IMR-90 (cell line): ENCODE measurements at regions not wholly inside any gene's neighbourhood (a gene's known extent, or its start where the extent isn't known, plus 50 kb on each side); places are given as distances from the start of the nearest gene placed in this dataset.
"Not testable (repeated sequence)": the region's sequence is repeated elsewhere in the genome, so short reads cannot be mapped to it uniquely, and the experiment has no call there.

Source experiments
- ATAC-seq: fragments of 200-7000 bp; cut with Tn5 transposase; 2 replicates; pipeline ENCODE4 v1.9.1; 2020; ENCODE audit warnings: low read depth, mild to moderate bottlenecking, moderate library complexity
- BruUV-seq: library from RNA; stranded (reverse); fragments of 400-500 nt; replicated peaks from 2 replicates; lab custom pipeline; 2021; lab: Mats Ljungman, UMichigan
- CTCF ChIA-PET: fragments of 300-600 bp; formaldehyde crosslinking; extraction: SDS; loops from one replicate; lab custom pipeline; 2021; ENCODE audit warnings: antibody characterized with exemption; lab: Yijun Ruan, JAX
- POLR2A ChIA-PET: fragments of 300-600 bp; sonication (Branson Sonifier 250); formaldehyde crosslinking; loops from one replicate; lab custom pipeline; 2022; ENCODE audit warnings: antibody characterized with exemption; ENCODE audit not compliant: unreplicated experiment; lab: Charles Lee
- DNase-seq: peaks from one replicate; pipeline ENCODE4 v3.0.0; 2013
- H2AFZ ChIP-seq: replicated peaks from 2 replicates; pipeline ENCODE3; 2013; ENCODE audit warnings: low read length, mild to moderate bottlenecking; ENCODE audit not compliant: poor library complexity
- H2AK5ac ChIP-seq: 2 replicates; pipeline ENCODE4 v1.6.1; 2013; ENCODE audit warnings: low read depth, low read length, inconsistent platforms
- H2AK9ac ChIP-seq: replicated peaks from 2 replicates; pipeline ENCODE3; 2013; ENCODE audit warnings: mild to moderate bottlenecking, low read depth, low read length, moderate library complexity; ENCODE audit not compliant: poor library complexity
- H2BK120ac ChIP-seq: 2 replicates; pipeline ENCODE4 v1.6.1; 2013; ENCODE audit warnings: low read depth, low read length, inconsistent platforms
- H2BK15ac ChIP-seq: 3 replicates; pipeline ENCODE4 v1.6.1; 2013; ENCODE audit warnings: low read depth, low read length, inconsistent platforms
- H2BK20ac ChIP-seq: 2 replicates; pipeline ENCODE4 v1.6.1; 2013; ENCODE audit warnings: low read depth, mild to moderate bottlenecking, inconsistent platforms, low read length, moderate library complexity
- H2BK5ac ChIP-seq: 2 replicates; pipeline ENCODE4 v1.6.1; 2013; ENCODE audit warnings: mild to moderate bottlenecking, low read depth, low read length, inconsistent platforms; ENCODE audit not compliant: poor library complexity, severe bottlenecking
- H3K14ac ChIP-seq: replicated peaks from 2 replicates; pipeline ENCODE4 v1.6.1; 2013; ENCODE audit warnings: low read depth, low read length, inconsistent platforms
- H3K18ac ChIP-seq: 2 replicates; pipeline ENCODE4 v1.6.1; 2013; ENCODE audit warnings: low read depth, low read length, control low read depth
- H3K23ac ChIP-seq: 2 replicates; pipeline ENCODE4 v1.6.1; 2013; ENCODE audit warnings: low read depth, low read length, inconsistent platforms
- H3K27ac ChIP-seq: 2 replicates; pipeline ENCODE4 v1.5.1; 2013; ENCODE audit warnings: mild to moderate bottlenecking, control low read depth, low read length; ENCODE audit not compliant: insufficient read depth
- H3K27me3 ChIP-seq: 2 replicates; pipeline ENCODE4 v1.6.1; 2013; ENCODE audit warnings: low read length; ENCODE audit not compliant: control insufficient read depth, insufficient read depth
- H3K36me3 ChIP-seq: 2 replicates; pipeline ENCODE4 v1.6.1; 2013; ENCODE audit warnings: low read length, mixed read lengths; ENCODE audit not compliant: control insufficient read depth, insufficient read depth
- H3K4ac ChIP-seq: 2 replicates; pipeline ENCODE4 v1.6.1; 2013; ENCODE audit warnings: low read depth, low read length, inconsistent platforms
- H3K4me1 ChIP-seq: 2 replicates; pipeline ENCODE4 v1.6.1; 2013; ENCODE audit warnings: low read length, mixed read lengths; ENCODE audit not compliant: control insufficient read depth, insufficient read depth
- H3K4me2 ChIP-seq: 2 replicates; pipeline ENCODE4 v1.6.1; 2013; ENCODE audit warnings: low read depth, mild to moderate bottlenecking, control low read depth, low read length, moderate library complexity
- H3K4me3 ChIP-seq: 2 replicates; pipeline ENCODE4 v1.5.1; 2013; ENCODE audit warnings: low read depth, mild to moderate bottlenecking, control low read depth, low read length, moderate library complexity; ENCODE audit not compliant: insufficient read depth
- H3K56ac ChIP-seq: 2 replicates; pipeline ENCODE4 v1.6.1; 2013; ENCODE audit warnings: low read length, inconsistent platforms; ENCODE audit not compliant: insufficient read depth; ENCODE audit errors: extremely low read depth
- H3K79me1 ChIP-seq, 2 experiments: 2 replicates each; pipeline ENCODE4 v1.6.1; 2013; ENCODE audit warnings: low read length in 2 of 2, inconsistent platforms in 1 of 2, low read depth in 1 of 2
- H3K9ac ChIP-seq: 2 replicates; pipeline ENCODE4 v1.6.1; 2013; ENCODE audit warnings: low read depth, low read length, control low read depth
- H3K9me1 ChIP-seq: 2 replicates; pipeline ENCODE4 v1.6.1; 2013; ENCODE audit warnings: low read length, inconsistent platforms; ENCODE audit not compliant: insufficient read depth
- H3K9me3 ChIP-seq: 2 replicates; pipeline ENCODE4 v1.6.1; 2013; ENCODE audit warnings: low read length; ENCODE audit not compliant: control insufficient read depth, insufficient read depth
- H4K20me1 ChIP-seq: 2 replicates; pipeline ENCODE4 v1.6.1; 2013; ENCODE audit warnings: low read length, inconsistent platforms; ENCODE audit not compliant: insufficient read depth
- H4K5ac ChIP-seq: 2 replicates; pipeline ENCODE4 v1.6.1; 2013; ENCODE audit warnings: mild to moderate bottlenecking, low read depth, low read length, control low read depth
- H4K8ac ChIP-seq, 2 experiments: 2 replicates each; pipeline ENCODE4 v1.6.1; 2013; ENCODE audit warnings: low read depth in 2 of 2, low read length in 2 of 2, control low read depth in 1 of 2, inconsistent platforms in 1 of 2
- H4K91ac ChIP-seq: 2 replicates; pipeline ENCODE4 v1.6.1; 2013; ENCODE audit warnings: low read depth, low read length, inconsistent platforms; ENCODE audit not compliant: insufficient read depth
- WGBS, 2 experiments: methylation state at CpG; one replicate each; pipeline versions ENCODE4 v1.1.5 to v1.1.7; 2013; ENCODE audit warnings: missing lambda C conversion rate in 2 of 2; ENCODE audit not compliant: insufficient read length in 1 of 2; ENCODE audit errors: extremely low coverage in 2 of 2; 5-methylcytosine and 5-hydroxymethylcytosine counted together
- dilution Hi-C: fragments of 300-500 bp; cut with HindIII; formaldehyde crosslinking; loops from one replicate; pipeline ENCODE4 v1.14.3; 2018; ENCODE audit warnings: low sequenced_read_pairs; ENCODE audit not compliant: unreplicated experiment
- in situ Hi-C: fragments of 300-500 bp; cut with MboI; formaldehyde crosslinking; loops from 3 replicates; pipeline ENCODE4 v1.14.3; 2019; ENCODE audit warnings: low sequenced_read_pairs, inconsistent platforms, mixed read lengths
- intact Hi-C: fragments of 100-400 bp; cut with micrococcal nuclease; formaldehyde crosslinking; loops from 2 replicates; pipeline ENCODE4 v1.10.0; 2022

DNA sequence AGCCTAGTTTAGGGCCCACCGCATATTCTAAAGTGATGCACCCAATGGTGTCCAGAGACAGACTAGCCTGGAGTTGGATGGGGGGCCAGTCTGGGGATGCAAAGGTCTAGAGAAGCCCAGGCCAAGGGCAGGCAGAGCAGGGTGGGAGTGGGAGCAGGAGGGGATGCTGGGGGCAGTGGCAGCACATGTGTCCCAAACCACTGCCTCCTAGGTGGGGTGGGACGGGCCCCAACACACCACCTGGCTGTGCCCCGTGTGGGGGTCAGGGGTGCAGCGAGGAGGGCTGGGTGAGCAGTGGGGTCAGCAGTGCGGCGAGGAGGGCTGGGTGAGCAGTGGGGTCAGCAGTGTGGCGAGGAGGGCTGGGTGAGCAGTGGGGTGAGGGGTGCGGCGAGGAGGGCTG lies 92.7 kb downstream of the METRNL start:
- BruUV-seq, H3K9me1 ChIP-seq, H3K4me3 ChIP-seq, H3K4me1 ChIP-seq, H2BK15ac ChIP-seq, ATAC-seq, H3K56ac ChIP-seq, H3K9ac ChIP-seq, H4K20me1 ChIP-seq, H2AK9ac ChIP-seq, H3K18ac ChIP-seq, H2BK5ac ChIP-seq, dilution Hi-C loops, intact Hi-C loops, H3K27ac ChIP-seq, H3K23ac ChIP-seq, H3K4ac ChIP-seq, DNase-seq, H4K5ac ChIP-seq, H2AK5ac ChIP-seq, POLR2A ChIA-PET, in situ Hi-C loops, H3K14ac ChIP-seq, H2BK120ac ChIP-seq, H3K79me1 ChIP-seq, H3K4me2 ChIP-seq, H2AFZ ChIP-seq, H2BK20ac ChIP-seq, CTCF ChIA-PET, H3K36me3 ChIP-seq, H4K8ac ChIP-seq, H4K91ac ChIP-seq, H3K9me3 ChIP-seq: not testable (repeated sequence)
- 100% methylated on average over 3 of the region's 9 CpGs; no CpG with 5 or more reads in 1 of the 2 experiments for WGBS, 2 experiments
- H3K27me3 ChIP-seq: peaks cover 35% of the 10 kb centered on the region

DNA sequence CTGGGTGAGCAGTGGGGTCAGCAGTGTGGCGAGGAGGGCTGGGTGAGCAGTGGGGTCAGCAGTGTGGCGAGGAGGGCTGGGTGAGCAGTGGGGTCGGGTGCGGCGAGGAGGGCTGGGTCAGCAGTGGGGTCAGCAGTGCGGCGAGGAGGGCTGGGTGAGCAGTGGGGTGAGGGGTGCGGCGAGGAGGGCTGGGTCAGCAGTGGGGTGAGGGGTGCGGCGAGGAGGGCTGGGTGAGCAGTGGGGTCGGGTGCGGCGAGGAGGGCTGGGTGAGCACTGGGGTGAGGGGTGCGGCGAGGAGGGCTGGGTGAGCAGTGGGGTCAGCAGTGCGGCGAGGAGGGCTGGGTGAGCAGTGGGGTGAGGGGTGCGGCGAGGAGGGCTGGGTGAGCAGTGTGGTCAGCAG lies 93.2 kb downstream of the METRNL start:
- H2AK5ac ChIP-seq, H3K18ac ChIP-seq, H3K9me3 ChIP-seq, DNase-seq, H2AK9ac ChIP-seq, H3K4ac ChIP-seq, H4K5ac ChIP-seq, H3K56ac ChIP-seq, H3K36me3 ChIP-seq, H3K27ac ChIP-seq, H2BK20ac ChIP-seq, H3K9me1 ChIP-seq, H3K4me1 ChIP-seq, POLR2A ChIA-PET, H2BK120ac ChIP-seq, H4K91ac ChIP-seq, H3K23ac ChIP-seq, H3K79me1 ChIP-seq, CTCF ChIA-PET, H2AFZ ChIP-seq, H4K8ac ChIP-seq, in situ Hi-C loops, H3K9ac ChIP-seq, H2BK5ac ChIP-seq, intact Hi-C loops, H3K4me2 ChIP-seq, H3K14ac ChIP-seq, ATAC-seq, H4K20me1 ChIP-seq, BruUV-seq, H2BK15ac ChIP-seq, H3K4me3 ChIP-seq, dilution Hi-C loops: not testable (repeated sequence)
- WGBS, 2 experiments: 80% methylated on average over 2 of the region's 20 CpGs; no CpG with 5 or more reads in 1 of the 2 experiments
- peaks cover 37% of the 10 kb centered on the region for H3K27me3 ChIP-seq
